ENCODE measurements at regions not wholly inside any gene's neighbourhood (a gene's known extent, or its start where the extent isn't known, plus 50 kb on each side); places are given as distances from the start of the nearest gene placed in this dataset.

DNA sequence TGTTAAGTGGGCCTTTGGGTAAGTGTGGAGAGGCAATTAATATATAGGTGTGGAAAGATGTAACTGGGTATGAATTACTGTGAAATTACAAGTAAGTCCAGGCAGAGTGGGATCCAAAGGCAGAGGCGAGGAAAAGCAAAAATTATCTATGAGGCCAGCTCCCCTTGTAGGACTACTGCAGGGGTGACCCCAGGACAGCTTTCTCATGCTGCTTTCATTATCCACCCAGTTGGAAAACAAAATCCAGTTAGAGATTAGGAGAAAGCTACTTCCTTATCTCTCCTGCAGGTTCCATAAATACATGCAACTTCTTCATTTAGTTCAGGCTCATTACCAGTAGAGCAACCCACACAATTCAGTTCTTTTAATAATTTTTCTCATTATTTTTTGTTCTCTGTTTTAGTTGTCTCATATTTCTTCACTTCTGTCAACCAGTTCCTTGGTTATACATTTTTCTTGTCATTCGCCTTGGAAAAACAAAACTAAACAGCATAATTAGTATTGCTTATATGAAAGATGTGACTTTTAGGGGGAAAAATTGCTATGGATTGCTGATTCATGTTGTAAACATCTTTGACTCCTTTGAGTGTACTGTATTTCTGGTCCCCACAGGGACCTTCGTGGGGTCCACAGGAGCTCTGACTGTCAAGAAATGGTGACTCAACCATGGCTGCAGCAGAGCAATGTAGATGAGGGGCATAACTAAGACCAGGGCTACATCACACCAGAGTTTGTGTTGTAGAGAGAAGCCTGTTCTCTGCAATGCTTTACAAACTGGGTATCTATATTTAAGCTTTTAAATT, 110.4 kb upstream of the PARD3B start:
- DNase-seq (ENCODE audit: low read depth in 1 of 2, low spot score in 1 of 2) = no peak
- H3K9me3 ChIP-seq (ENCODE audit: low read depth) = no peaks in the 10 kb centered on the region
- no peaks in the 10 kb centered on the region for H3K27me3 ChIP-seq
- H3K4me1 ChIP-seq (ENCODE audit: low read depth) = no peaks in the 10 kb centered on the region
- H3K27ac ChIP-seq = no peak overlapping the region
- H3K4me3 ChIP-seq = no peak overlapping the region
- no peaks in the 10 kb centered on the region for H3K36me3 ChIP-seq
- TF ChIP-seq CTCF (IDR thresholded peaks at IDR 0.05; ENCODE audit: low read depth, low read length) = no peak

DNA sequence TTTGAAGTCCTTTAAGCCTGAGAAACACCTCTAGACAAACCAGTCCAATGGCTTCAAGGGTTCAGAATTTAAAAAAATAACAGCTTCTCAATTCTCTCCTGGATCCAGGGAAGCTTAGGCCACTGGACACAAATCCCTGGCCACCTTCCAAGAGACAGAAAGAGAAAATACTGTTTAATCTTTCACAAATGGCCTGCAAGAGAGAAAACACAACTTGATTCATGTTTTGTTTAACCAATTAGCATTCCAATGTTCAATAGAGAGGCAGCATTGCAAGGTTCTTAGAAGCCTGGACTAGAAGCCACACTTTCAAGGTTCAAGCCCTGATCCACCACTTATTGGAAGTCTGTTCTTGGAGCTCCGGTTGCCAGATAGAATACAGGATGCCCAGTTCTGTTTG, 109.0 kb upstream of the PARD3B start:
- H3K4me3 ChIP-seq = no peak overlapping the region
- no peaks in the 10 kb centered on the region for H3K36me3 ChIP-seq
- DNase-seq (ENCODE audit: low read depth in 1 of 2, low spot score in 1 of 2) = no peak
- H3K9me3 ChIP-seq (ENCODE audit: low read depth) = no peaks in the 10 kb centered on the region
- no peak for TF ChIP-seq CTCF (IDR thresholded peaks at IDR 0.05; ENCODE audit: low read depth, low read length)
- no peaks in the 10 kb centered on the region for H3K4me1 ChIP-seq (ENCODE audit: low read depth)
- no peaks in the 10 kb centered on the region for H3K27me3 ChIP-seq
- H3K27ac ChIP-seq = no peak overlapping the region

GRCh38 chr2:204437408-204437807, 107.9 kb upstream of the PARD3B start:
- TF ChIP-seq CTCF (IDR thresholded peaks at IDR 0.05; ENCODE audit: low read depth, low read length) = no peak
- Histone ChIP-seq H3K4me1 (ENCODE audit: low read depth) (no peaks in the 10 kb centered on the region), H3K4me3 (no peak overlapping the region), H3K36me3 (no peaks in the 10 kb centered on the region), H3K9me3 (ENCODE audit: low read depth) (no peaks in the 10 kb centered on the region), H3K27me3 (no peaks in the 10 kb centered on the region), H3K27ac (no peak overlapping the region)
- no peak for DNase-seq (ENCODE audit: low read depth in 1 of 2, low spot score in 1 of 2)

- H3K36me3 ChIP-seq = no peaks in the 10 kb centered on the region
- H3K9me3 ChIP-seq (ENCODE audit: low read depth) = no peaks in the 10 kb centered on the region
- no peaks in the 10 kb centered on the region for H3K4me1 ChIP-seq (ENCODE audit: low read depth)
- H3K27ac ChIP-seq = no peak overlapping the region
- H3K4me3 ChIP-seq = no peak overlapping the region
- no peak for TF ChIP-seq CTCF (IDR thresholded peaks at IDR 0.05; ENCODE audit: low read depth, low read length)
- no peaks in the 10 kb centered on the region for H3K27me3 ChIP-seq
- DNase-seq (ENCODE audit: low read depth in 1 of 2, low spot score in 1 of 2) = no peak
Observed at GRCh38 chr2:204437815-204438756, 107.2 kb upstream of the PARD3B start.

GRCh38 chr2:204441316-204441715, 104.0 kb upstream of the PARD3B start:
- Histone ChIP-seq H3K4me3 (no peak overlapping the region), H3K4me1 (ENCODE audit: low read depth) (no peaks in the 10 kb centered on the region), H3K27ac (no peak overlapping the region), H3K9me3 (ENCODE audit: low read depth) (no peaks in the 10 kb centered on the region), H3K27me3 (no peaks in the 10 kb centered on the region), H3K36me3 (no peaks in the 10 kb centered on the region)
- no peak for TF ChIP-seq CTCF (IDR thresholded peaks at IDR 0.05; ENCODE audit: low read depth, low read length)
- DNase-seq (ENCODE audit: low read depth in 1 of 2, low spot score in 1 of 2) = no peak
